ENCODE measurements at regions not wholly inside any gene's neighbourhood (a gene's known extent, or its start where the extent isn't known, plus 50 kb on each side); places are given as distances from the start of the nearest gene placed in this dataset.

DNA sequence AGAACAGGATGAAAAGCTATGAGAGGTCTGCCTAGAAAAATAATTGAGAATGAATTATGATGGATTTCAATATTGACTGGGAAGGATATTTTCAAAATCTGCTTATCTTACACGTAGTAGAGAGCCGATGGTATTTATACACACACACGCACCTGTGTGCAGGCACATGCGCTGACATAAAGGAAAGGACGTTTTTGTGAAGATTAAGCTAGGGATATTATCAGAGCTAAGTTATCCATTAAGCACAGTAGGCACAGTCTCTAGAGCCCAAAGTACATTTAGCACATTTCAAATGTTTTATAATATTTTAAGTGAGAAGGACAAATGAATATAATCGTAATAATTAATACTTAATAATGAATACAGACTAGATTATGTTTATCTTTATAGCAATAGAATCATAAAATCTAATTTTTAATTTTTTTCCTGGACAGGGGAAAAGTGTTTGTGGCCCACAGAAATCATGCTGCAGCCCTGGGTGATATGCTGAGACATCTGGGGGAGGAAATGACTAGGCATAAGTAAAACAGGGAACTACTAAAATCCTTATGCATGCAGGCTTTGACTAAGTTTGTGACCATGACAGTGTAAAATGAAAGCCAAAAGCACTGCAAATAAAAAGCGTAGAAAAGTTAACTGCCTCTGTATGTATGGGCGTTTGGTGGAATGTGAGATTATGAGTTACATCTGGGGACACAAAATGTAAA is 146.1 kb downstream of the KITLG start:
- no peak overlapping the region for H3K27ac Mint-ChIP-seq
- peaks cover 8% of the 10 kb centered on the region for H3K4me1 Mint-ChIP-seq
- no peaks in the 10 kb centered on the region for H3K27me3 Mint-ChIP-seq (ENCODE audit: low read depth, poor library complexity)
- no peak for DNase-seq
- peaks cover 10% of the 10 kb centered on the region for H3K9me3 Mint-ChIP-seq
- no peaks in the 10 kb centered on the region for H3K36me3 Mint-ChIP-seq (ENCODE audit: low read depth)
- H3K4me3 Mint-ChIP-seq: no peak overlapping the region
- TF ChIP-seq, protein P1, sequence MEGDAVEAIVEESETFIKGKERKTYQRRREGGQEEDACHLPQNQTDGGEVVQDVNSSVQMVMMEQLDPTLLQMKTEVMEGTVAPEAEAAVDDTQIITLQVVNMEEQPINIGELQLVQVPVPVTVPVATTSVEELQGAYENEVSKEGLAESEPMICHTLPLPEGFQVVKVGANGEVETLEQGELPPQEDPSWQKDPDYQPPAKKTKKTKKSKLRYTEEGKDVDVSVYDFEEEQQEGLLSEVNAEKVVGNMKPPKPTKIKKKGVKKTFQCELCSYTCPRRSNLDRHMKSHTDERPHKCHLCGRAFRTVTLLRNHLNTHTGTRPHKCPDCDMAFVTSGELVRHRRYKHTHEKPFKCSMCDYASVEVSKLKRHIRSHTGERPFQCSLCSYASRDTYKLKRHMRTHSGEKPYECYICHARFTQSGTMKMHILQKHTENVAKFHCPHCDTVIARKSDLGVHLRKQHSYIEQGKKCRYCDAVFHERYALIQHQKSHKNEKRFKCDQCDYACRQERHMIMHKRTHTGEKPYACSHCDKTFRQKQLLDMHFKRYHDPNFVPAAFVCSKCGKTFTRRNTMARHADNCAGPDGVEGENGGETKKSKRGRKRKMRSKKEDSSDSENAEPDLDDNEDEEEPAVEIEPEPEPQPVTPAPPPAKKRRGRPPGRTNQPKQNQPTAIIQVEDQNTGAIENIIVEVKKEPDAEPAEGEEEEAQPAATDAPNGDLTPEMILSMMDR (IDR thresholded peaks at IDR 0.05): no peak

DNA sequence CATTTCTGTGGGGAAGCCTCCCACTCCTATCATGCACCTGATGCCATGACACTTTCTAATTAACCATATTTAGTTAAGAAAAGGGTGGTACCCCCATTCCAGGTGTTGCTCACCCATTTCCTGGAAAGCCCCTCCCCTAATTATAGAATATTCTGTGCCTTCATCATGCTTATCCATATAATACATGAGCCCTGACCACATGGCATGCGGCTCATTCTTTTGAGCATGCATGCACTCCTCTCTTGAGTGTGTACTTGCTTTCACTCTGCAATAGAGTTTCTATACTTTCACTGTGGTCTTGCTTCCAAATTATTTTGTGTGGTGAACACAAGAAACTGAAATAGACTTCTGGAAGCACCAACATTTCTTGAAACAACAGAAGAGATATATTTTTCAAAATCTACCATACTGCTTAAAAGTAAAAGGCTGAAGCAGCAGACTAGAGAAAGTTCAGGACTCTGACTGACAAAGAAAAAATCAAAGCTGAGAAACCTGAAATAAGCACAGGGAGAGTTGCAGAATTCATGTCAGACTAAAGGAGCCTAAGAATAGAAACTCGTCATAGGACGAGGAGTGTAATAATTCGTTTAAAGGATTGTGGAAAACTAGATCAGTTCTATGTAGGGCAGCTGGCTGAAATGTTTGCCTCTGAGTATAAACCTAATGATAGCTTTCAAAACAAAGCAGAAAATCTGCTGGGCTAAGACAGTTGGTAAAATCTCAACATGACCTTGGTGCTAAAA is 144.8 kb downstream of the KITLG start:
- TF ChIP-seq, protein P1 (IDR thresholded peaks at IDR 0.05): no peak
- Mint-ChIP-seq H3K4me1 (peaks cover 8% of the 10 kb centered on the region), H3K27me3 (ENCODE audit: low read depth, poor library complexity) (no peaks in the 10 kb centered on the region), H3K4me3 (no peak overlapping the region), H3K9me3 (peaks cover 22% of the 10 kb centered on the region), H3K36me3 (ENCODE audit: low read depth) (no peaks in the 10 kb centered on the region), H3K27ac (no peak overlapping the region)
- DNase-seq: no peak

DNA sequence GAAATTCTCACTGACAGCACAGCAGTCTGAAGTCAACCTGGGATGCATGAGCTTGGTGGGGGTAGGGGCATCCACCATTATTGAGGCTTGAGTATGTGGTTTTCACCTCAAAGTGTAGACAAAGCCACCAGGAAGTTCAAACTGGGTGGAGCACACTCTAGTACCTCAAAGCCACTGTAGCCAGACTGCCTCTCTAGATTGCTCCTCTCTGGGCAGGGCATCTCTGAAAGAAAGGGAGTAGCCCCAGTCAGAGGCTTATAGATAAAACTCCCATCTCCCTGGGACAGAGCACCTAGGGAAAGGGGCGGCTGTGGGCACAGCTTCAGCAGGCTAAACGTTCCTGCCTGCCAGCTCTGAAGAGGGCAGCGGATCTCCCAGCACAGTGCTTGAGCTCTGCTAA is 143.0 kb downstream of the KITLG start:
- Mint-ChIP-seq H3K9me3 (peaks cover 31% of the 10 kb centered on the region), H3K36me3 (ENCODE audit: low read depth) (no peaks in the 10 kb centered on the region), H3K4me3 (no peak overlapping the region), H3K27me3 (ENCODE audit: low read depth, poor library complexity) (no peaks in the 10 kb centered on the region), H3K27ac (no peak overlapping the region), H3K4me1 (peaks cover 8% of the 10 kb centered on the region)
- TF ChIP-seq, protein P1 (IDR thresholded peaks at IDR 0.05): no peak
- DNase-seq: no peak
